Colonic mucosa (tissue), 4 donors: ENCODE measurements at regions not wholly inside any gene's neighbourhood (a gene's known extent, or its start where the extent isn't known, plus 50 kb on each side); places are given as distances from the start of the nearest gene placed in this dataset.

Experiments used
- DNase-seq: peaks from one replicate; pipeline ENCODE4 v3.0.0-alpha.2; 2020
- H3K27ac ChIP-seq: fragments of 200-600 bp; one replicate; pipeline ENCODE4 v1.8.0; 2021
- H3K27me3 ChIP-seq: fragments of 200-600 bp; one replicate; pipeline ENCODE4 v1.8.0; 2021
- H3K36me3 ChIP-seq: fragments of 200-600 bp; one replicate; pipeline ENCODE4 v1.8.0; 2021
- H3K4me1 ChIP-seq: fragments of 200-600 bp; one replicate; pipeline ENCODE4 v1.8.0; 2021; ENCODE audit warnings: mild to moderate bottlenecking
- H3K4me3 ChIP-seq: fragments of 200-600 bp; one replicate; pipeline ENCODE4 v1.8.0; 2021
- H3K9ac ChIP-seq, 2 donors: one replicate each; pipeline ENCODE4 v1.7.0; 2013; ENCODE audit warnings: control low read depth in 2 of 2, low read depth in 2 of 2, low read length in 2 of 2
- H3K9me3 ChIP-seq: fragments of 200-600 bp; one replicate; pipeline ENCODE4 v1.8.0; 2021
- intact Hi-C: fragments of 100-400 bp; cut with DNase I; formaldehyde crosslinking; loops from one replicate; pipeline ENCODE4 v1.14.1; 2022
- TF ChIP-seq, protein P1 (sequence below): fragments of 200-600 bp; IDR thresholded peaks from one replicate; pipeline ENCODE4 v1.8.0; 2022; ENCODE audit warnings: antibody characterized with exemption, mild to moderate bottlenecking
- donor health status: healthy.
- donor health status: DM: no; HTN: no; CAD: no.
- donor health status: DM: no; HTN: no; CAD: no.

GRCh38 chr22:22352371-22352999, 107.9 kb downstream of the VPREB1 start:
- no peaks in the 10 kb centered on the region for H3K36me3 ChIP-seq
- no peaks in the 10 kb centered on the region for H3K9me3 ChIP-seq
- no peak for DNase-seq
- TF ChIP-seq, protein P1, sequence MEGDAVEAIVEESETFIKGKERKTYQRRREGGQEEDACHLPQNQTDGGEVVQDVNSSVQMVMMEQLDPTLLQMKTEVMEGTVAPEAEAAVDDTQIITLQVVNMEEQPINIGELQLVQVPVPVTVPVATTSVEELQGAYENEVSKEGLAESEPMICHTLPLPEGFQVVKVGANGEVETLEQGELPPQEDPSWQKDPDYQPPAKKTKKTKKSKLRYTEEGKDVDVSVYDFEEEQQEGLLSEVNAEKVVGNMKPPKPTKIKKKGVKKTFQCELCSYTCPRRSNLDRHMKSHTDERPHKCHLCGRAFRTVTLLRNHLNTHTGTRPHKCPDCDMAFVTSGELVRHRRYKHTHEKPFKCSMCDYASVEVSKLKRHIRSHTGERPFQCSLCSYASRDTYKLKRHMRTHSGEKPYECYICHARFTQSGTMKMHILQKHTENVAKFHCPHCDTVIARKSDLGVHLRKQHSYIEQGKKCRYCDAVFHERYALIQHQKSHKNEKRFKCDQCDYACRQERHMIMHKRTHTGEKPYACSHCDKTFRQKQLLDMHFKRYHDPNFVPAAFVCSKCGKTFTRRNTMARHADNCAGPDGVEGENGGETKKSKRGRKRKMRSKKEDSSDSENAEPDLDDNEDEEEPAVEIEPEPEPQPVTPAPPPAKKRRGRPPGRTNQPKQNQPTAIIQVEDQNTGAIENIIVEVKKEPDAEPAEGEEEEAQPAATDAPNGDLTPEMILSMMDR, result no peak
- H3K27me3 ChIP-seq, result no peaks in the 10 kb centered on the region
- intact Hi-C loops, result no loop called here
- no peak overlapping the region for H3K27ac ChIP-seq
- no peaks in the 10 kb centered on the region for H3K4me1 ChIP-seq
- no peak overlapping the region for H3K4me3 ChIP-seq
- no peak overlapping the region for H3K9ac ChIP-seq

DNA sequence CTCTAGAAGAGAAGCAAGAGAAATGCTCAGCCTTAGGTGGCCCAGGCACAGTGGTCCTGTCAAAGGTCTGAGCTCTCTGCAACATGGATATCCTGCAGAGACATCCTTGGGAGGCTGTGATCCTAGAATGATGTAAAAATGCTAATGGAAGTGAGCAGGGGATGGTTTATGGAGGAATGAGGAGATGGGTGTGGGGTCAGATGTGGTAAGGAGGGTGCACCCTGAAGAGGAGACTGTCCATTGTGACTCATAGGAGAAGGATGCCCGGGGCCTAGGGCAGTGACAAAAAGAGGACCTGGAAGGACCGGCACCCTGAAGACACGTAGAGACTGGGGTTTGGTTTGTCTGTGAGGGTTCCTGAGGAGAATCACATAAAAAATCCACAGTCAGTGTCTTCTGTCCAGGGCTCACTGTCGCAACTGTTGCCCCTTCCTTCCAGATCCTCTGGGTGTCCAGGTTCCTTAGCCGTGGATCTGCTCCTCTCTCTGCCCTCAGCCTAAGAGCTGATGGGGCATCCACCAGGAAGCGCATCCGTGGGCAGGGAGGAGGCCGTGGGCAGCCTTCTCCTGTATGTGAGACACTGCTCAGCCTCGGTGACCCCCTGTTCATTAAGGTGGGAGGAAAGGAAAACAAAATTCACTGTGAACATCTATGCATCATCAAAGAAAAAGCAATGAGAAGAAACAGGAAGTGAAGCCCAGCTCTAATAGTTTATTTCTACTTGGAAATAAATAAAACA, 110.7 kb downstream of the VPREB1 start:
- TF ChIP-seq, protein P1, result no peak
- Histone ChIP-seq H3K27ac (no peak overlapping the region), H3K27me3 (no peaks in the 10 kb centered on the region), H3K9me3 (no peaks in the 10 kb centered on the region), H3K36me3 (no peaks in the 10 kb centered on the region), H3K4me3 (no peak overlapping the region), H3K9ac (no peak overlapping the region), H3K4me1 (no peaks in the 10 kb centered on the region)
- no peak for DNase-seq
- intact Hi-C loops, result no loop called here

- H3K27me3 ChIP-seq, result no peaks in the 10 kb centered on the region
- H3K27ac ChIP-seq, result no peak overlapping the region
- H3K9ac ChIP-seq, result no peak overlapping the region
- TF ChIP-seq, protein P1, result peak; percentile 43
- intact Hi-C loops, result no loop called here
- H3K4me1 ChIP-seq, result no peaks in the 10 kb centered on the region
- DNase-seq, result peak; percentile 86
- no peaks in the 10 kb centered on the region for H3K36me3 ChIP-seq
- no peak overlapping the region for H3K4me3 ChIP-seq
- H3K9me3 ChIP-seq, result no peaks in the 10 kb centered on the region
Measured at GRCh38 chr22:22357024-22357883, 112.7 kb downstream of the VPREB1 start.

DNA sequence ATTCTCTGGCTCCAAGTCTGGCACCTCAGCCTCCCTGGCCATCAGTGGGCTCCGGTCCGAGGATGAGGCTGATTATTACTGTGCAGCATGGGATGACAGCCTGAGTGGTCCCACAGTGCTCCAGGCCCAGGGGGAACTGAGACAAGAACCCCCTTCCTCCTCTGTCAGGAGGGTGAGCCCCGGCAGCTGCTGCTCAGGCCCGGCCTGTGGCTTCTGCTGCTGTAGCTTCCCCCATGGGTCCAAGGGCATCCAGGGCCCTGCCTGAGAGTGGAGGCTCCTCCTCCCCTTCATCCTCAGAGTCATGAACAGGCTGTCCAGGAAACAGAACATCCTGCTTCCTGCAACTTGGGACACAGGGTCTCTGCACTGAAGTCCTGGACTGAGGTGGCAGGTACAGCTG, 113.6 kb downstream of the VPREB1 start:
- TF ChIP-seq, protein P1, result no peak
- no peaks in the 10 kb centered on the region for H3K36me3 ChIP-seq

GRCh38 chr22:22358686-22359085, 114.1 kb downstream of the VPREB1 start:
- Histone ChIP-seq H3K9me3 (no peaks in the 10 kb centered on the region), H3K36me3 (no peaks in the 10 kb centered on the region), H3K27me3 (no peaks in the 10 kb centered on the region), H3K4me3 (no peak overlapping the region), H3K27ac (no peak overlapping the region), H3K9ac (no peak overlapping the region), H3K4me1 (no peaks in the 10 kb centered on the region)
- intact Hi-C loops, result no loop called here
- TF ChIP-seq, protein P1, result no peak
- DNase-seq, result no peak

More for the DNA sequence above, 113.6 kb downstream of the VPREB1 start:
- intact Hi-C loops, result no loop called here
- Histone ChIP-seq H3K9me3 (no peaks in the 10 kb centered on the region), H3K9ac (no peak overlapping the region), H3K4me3 (no peak overlapping the region), H3K27ac (no peak overlapping the region), H3K4me1 (no peaks in the 10 kb centered on the region), H3K27me3 (no peaks in the 10 kb centered on the region)
- DNase-seq, result no peak
